Vagina (tissue), 2 donors: ENCODE measurements at regions not wholly inside any gene's neighbourhood (a gene's known extent, or its start where the extent isn't known, plus 50 kb on each side); places are given as distances from the start of the nearest gene placed in this dataset.

Source experiments
- DNase-seq, 2 donors: peaks; one replicate each; pipeline ENCODE4 v3.0.0-alpha.2; 2017; ENCODE audit errors: extremely low spot score in 2 of 2
- H3K27ac ChIP-seq: fragments of 200-600 bp; sonication (generic); one replicate; pipeline ENCODE4 v1.5.1; 2019
- H3K27me3 ChIP-seq: fragments of 200-600 bp; sonication (generic); one replicate; pipeline ENCODE4 v1.5.1; 2019
- H3K36me3 ChIP-seq, 2 donors: fragments of 200-600 bp; sonication (generic); one replicate each; pipeline ENCODE4 v1.5.1; 2017 to 2019
- H3K4me1 ChIP-seq: fragments of 200-600 bp; sonication (generic); one replicate; pipeline ENCODE4 v1.5.1; 2019
- H3K4me3 ChIP-seq, 2 donors: fragments of 200-600 bp; sonication (generic); 1 replicate in 1 of 2; 2 replicates in 1 of 2; pipeline ENCODE4 v1.5.1; 2016 to 2019
- H3K9me3 ChIP-seq: fragments of 200-600 bp; sonication (generic); one replicate; pipeline ENCODE4 v1.5.1; 2019
- POLR2A ChIP-seq, 2 donors: fragments of 450-650 bp; IDR thresholded peaks; one replicate each; pipeline ENCODE4 v1.6.1; 2017; ENCODE audit warnings: antibody characterized with exemption in 2 of 2, mild to moderate bottlenecking in 2 of 2, moderate library complexity in 2 of 2
- POLR2AphosphoS5 ChIP-seq, 2 donors: sonication (generic); formaldehyde crosslinking; IDR thresholded peaks; one replicate each; pipeline ENCODE4 v1.9.0; 2017; ENCODE audit warnings: antibody characterized with exemption in 2 of 2, mild to moderate bottlenecking in 2 of 2, low read depth in 1 of 2; ENCODE audit not compliant: insufficient read depth in 1 of 2
- intact Hi-C: fragments of 100-400 bp; cut with DNase I; formaldehyde crosslinking; loops from one replicate; pipeline ENCODE4 v1.15.1; 2023
- TF ChIP-seq, protein P1 (sequence below), 3 experiments: fragments of 450-650 bp in 2 of 3; fragments of 200-600 bp in 1 of 3; sonication (generic) in 1 of 3; IDR thresholded peaks; one replicate each; pipeline ENCODE4 v1.5.1; 2017 to 2019; ENCODE audit warnings: antibody characterized with exemption in 3 of 3, mild to moderate bottlenecking in 2 of 3, moderate library complexity in 2 of 3

DNA sequence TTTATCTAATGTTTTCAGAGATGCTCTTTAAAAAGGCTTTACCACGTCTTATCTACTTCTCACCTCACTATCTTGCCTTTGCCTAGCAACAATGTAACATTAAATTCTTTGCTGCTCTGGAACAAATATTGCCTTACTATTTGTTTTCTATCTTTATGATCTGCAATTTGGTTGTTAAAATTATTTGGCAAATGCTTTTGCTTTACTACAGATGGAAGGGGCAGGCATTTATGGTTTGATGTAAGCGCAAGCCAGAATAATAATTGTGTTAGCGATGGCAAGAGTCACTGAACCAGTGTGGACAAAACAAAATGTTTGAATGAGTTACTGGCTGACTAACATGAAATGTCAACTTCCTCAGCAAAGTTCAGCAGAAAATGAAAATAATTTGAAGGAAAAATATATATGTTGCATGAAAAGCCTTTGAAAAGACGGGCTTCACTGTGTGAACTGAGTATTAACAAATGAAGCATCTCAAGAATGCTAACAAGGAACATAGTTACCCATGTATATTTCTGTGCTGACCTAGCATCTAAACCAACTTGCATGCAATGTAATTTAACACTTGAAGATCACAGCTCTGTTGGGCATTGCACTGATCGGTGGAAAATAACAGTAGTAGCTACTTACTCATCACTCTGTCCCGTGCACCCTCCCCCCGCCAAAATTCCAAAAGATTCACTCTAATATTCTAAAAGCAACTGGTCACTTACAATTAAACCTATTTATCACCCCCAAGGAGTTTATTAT lies 454.0 kb upstream of the ARHGEF26 start:
- no peak for DNase-seq
- Histone ChIP-seq H3K27me3 (no peaks in the 10 kb centered on the region), H3K4me1 (no peaks in the 10 kb centered on the region), H3K27ac (no peak overlapping the region), H3K9me3 (no peaks in the 10 kb centered on the region), H3K4me3 (no peak overlapping the region), H3K36me3 (no peaks in the 10 kb centered on the region)
- intact Hi-C loops, result no loop called here
- no peak for TF ChIP-seq POLR2A (IDR thresholded peaks at IDR 0.05)
- TF ChIP-seq, protein P1, sequence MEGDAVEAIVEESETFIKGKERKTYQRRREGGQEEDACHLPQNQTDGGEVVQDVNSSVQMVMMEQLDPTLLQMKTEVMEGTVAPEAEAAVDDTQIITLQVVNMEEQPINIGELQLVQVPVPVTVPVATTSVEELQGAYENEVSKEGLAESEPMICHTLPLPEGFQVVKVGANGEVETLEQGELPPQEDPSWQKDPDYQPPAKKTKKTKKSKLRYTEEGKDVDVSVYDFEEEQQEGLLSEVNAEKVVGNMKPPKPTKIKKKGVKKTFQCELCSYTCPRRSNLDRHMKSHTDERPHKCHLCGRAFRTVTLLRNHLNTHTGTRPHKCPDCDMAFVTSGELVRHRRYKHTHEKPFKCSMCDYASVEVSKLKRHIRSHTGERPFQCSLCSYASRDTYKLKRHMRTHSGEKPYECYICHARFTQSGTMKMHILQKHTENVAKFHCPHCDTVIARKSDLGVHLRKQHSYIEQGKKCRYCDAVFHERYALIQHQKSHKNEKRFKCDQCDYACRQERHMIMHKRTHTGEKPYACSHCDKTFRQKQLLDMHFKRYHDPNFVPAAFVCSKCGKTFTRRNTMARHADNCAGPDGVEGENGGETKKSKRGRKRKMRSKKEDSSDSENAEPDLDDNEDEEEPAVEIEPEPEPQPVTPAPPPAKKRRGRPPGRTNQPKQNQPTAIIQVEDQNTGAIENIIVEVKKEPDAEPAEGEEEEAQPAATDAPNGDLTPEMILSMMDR (IDR thresholded peaks at IDR 0.05), result no peak

DNA sequence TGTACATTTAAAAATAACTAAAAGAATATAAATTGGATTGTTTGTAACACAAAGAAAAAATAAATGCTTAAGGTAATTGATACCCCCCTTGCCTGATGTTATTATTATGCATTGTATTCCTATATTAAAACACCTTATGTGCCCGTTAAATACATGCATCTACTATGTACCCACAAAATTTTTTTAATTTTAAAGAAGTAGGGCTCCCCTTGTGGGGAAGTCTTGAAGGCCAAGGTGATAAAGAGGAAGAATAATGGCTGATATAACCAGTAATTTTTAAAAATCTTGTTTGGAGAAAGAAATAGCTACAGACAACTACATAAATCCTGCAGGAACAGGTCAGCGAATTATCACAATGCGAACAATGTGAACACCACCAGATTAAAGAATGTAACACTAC lies 451.7 kb upstream of the ARHGEF26 start:
- no peaks in the 10 kb centered on the region for H3K9me3 ChIP-seq
- no peak overlapping the region for H3K27ac ChIP-seq
- no peaks in the 10 kb centered on the region for H3K36me3 ChIP-seq
- H3K4me1 ChIP-seq, result no peaks in the 10 kb centered on the region
- TF ChIP-seq POLR2A (IDR thresholded peaks at IDR 0.05), result no peak
- TF ChIP-seq, protein P1 (IDR thresholded peaks at IDR 0.05), result no peak
- TF ChIP-seq POLR2AphosphoS5 (IDR thresholded peaks at IDR 0.05; ENCODE audit: insufficient read depth in 1 of 2, low read depth in 1 of 2), result no peak
- intact Hi-C loops, result no loop called here
- no peak overlapping the region for H3K4me3 ChIP-seq
- DNase-seq, result no peak
- no peaks in the 10 kb centered on the region for H3K27me3 ChIP-seq

DNA sequence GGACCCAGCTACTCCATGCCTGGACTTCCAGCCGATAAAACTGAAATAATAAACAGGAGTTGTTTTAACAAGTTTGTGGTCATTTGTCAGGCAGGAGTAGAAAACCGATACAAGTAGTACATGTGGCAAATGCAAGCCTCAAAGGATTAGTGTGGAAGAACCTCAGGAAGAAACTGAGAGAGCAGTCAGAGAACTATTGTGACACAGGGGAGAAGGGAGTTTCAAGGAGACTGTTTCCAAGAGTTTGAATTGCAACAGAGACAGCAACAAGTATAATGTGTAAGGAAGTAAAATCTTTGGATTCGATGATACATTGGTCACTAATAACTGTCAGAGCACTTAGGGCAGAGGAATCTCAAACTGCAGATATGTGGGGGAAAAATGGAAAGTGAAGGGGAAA lies 450.6 kb upstream of the ARHGEF26 start:
- no peak overlapping the region for H3K27ac ChIP-seq
- DNase-seq, result no peak
- no peaks in the 10 kb centered on the region for H3K36me3 ChIP-seq
- H3K4me1 ChIP-seq, result no peaks in the 10 kb centered on the region
- H3K4me3 ChIP-seq, result no peak overlapping the region
- H3K27me3 ChIP-seq, result no peaks in the 10 kb centered on the region
- no peak for TF ChIP-seq POLR2A (IDR thresholded peaks at IDR 0.05)
- no peak for TF ChIP-seq POLR2AphosphoS5 (IDR thresholded peaks at IDR 0.05; ENCODE audit: insufficient read depth in 1 of 2, low read depth in 1 of 2)
- TF ChIP-seq, protein P1 (IDR thresholded peaks at IDR 0.05), result no peak
- intact Hi-C loops, result no loop called here
- H3K9me3 ChIP-seq, result no peaks in the 10 kb centered on the region

DNA sequence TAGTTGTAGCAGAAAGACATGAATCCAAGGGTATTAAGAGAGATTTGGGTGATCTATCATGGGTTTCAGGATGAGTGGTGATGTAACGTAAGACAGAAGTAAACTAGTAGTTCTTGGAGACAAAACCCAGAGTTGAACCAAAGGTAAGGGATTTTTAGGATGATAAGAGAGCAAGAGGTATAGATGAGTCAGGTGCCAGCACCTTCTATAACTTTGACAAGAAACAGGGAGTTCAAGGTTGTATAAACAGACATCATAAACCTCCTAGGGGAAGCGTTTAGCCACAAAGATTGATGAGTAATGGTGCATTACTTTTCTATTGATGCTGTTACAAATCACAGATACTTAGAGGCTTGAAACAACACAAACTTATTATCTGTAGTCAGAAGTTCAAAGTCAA lies 447.3 kb upstream of the ARHGEF26 start:
- intact Hi-C loops, result no loop called here
- TF ChIP-seq POLR2AphosphoS5 (IDR thresholded peaks at IDR 0.05; ENCODE audit: insufficient read depth in 1 of 2, low read depth in 1 of 2), result no peak
- TF ChIP-seq, protein P1 (IDR thresholded peaks at IDR 0.05), result no peak
- TF ChIP-seq POLR2A (IDR thresholded peaks at IDR 0.05), result no peak
- DNase-seq, result no peak
- Histone ChIP-seq H3K9me3 (no peaks in the 10 kb centered on the region), H3K4me3 (no peak overlapping the region), H3K27me3 (no peaks in the 10 kb centered on the region), H3K4me1 (no peaks in the 10 kb centered on the region), H3K36me3 (no peaks in the 10 kb centered on the region), H3K27ac (no peak overlapping the region)

DNA sequence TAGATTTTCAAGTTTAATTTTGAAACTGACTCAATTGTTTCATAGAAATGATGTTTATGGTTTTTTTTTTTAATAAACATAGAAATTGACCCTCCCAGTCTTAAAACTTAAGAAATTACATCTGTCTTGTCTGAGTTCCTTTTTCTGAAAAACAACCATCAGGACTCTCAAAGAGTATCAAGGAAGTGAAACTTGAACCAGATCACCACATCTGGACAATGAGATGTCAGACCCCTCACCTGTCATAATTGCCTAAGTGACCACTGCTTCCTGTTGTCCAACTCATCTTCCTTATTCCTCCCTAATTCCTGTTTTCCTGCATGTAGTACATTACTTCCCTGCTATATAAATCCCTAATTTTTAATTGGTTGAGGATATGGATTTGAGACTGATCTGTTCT lies 441.5 kb upstream of the ARHGEF26 start:
- no peaks in the 10 kb centered on the region for H3K9me3 ChIP-seq
- intact Hi-C loops, result no loop called here

More for the DNA sequence above, 441.5 kb upstream of the ARHGEF26 start:
- TF ChIP-seq POLR2AphosphoS5 (IDR thresholded peaks at IDR 0.05; ENCODE audit: insufficient read depth in 1 of 2, low read depth in 1 of 2), result no peak
- TF ChIP-seq, protein P1 (IDR thresholded peaks at IDR 0.05), result no peak
- no peak for DNase-seq
- H3K4me3 ChIP-seq, result no peak overlapping the region
- no peaks in the 10 kb centered on the region for H3K36me3 ChIP-seq
- H3K4me1 ChIP-seq, result no peaks in the 10 kb centered on the region
- H3K27me3 ChIP-seq, result no peaks in the 10 kb centered on the region
- no peak overlapping the region for H3K27ac ChIP-seq
